ENCODE measurements at regions not wholly inside any gene's neighbourhood (a gene's known extent, or its start where the extent isn't known, plus 50 kb on each side); places are given as distances from the start of the nearest gene placed in this dataset.

GRCh38 chr7:131250331-131250730, 77.3 kb upstream of the MKLN1 start:
- no peak for DNase-seq (ENCODE audit: low read depth in 2 of 2)

GRCh38 chr7:131251371-131251770, 76.3 kb upstream of the MKLN1 start:
- no peak for DNase-seq (ENCODE audit: low read depth in 2 of 2)

DNA sequence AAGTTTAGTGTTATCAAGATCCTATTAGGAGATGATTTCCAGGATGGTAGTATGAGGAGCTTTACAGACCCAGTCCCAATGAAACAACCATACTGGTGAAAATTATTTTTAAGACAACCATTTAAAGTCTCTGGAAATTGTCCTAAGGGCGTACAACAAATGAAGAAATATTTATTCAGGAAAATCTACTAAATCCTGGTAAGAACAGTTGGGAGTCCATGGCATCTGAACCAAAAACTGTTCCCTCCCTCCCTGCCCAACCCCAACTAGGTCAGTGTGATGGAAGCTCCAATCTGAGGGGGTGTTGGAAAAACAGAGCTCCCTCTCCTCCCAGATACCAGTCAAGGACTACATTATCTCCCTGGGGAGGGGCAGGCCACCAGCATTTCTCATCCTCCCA, 74.7 kb upstream of the MKLN1 start:
- DNase-seq (ENCODE audit: low read depth in 2 of 2) = no peak

GRCh38 chr7:131254211-131254610, 73.5 kb upstream of the MKLN1 start:
- no peak for DNase-seq (ENCODE audit: low read depth in 2 of 2)

GRCh38 chr7:131255242-131255641, 72.4 kb upstream of the MKLN1 start:
- no peak for DNase-seq (ENCODE audit: low read depth in 2 of 2)

DNA sequence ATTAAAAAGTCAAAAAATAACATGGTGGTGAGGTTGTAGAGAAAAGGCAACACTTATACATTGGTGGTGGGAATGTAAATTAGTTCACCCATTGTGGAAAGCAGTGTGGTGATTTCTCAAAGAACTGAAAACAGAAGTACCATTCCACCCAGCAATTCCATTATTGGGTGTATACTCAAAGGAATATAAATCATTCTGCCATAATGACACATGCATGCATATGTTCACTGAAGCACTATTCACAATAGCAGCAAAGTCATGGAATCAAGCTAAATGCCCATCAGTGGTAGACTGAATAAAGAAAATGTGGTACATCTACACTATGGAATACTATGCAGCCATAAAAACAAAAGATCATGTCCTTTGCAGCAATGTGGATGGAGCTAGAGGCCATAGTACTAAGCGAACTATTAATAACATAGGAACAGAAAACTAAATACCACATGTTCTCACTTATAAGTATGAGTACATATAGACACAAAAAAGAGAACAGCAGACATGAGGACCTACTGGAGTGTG, 66.1 kb upstream of the MKLN1 start:
- DNase-seq (ENCODE audit: low read depth in 2 of 2) = no peak

DNA sequence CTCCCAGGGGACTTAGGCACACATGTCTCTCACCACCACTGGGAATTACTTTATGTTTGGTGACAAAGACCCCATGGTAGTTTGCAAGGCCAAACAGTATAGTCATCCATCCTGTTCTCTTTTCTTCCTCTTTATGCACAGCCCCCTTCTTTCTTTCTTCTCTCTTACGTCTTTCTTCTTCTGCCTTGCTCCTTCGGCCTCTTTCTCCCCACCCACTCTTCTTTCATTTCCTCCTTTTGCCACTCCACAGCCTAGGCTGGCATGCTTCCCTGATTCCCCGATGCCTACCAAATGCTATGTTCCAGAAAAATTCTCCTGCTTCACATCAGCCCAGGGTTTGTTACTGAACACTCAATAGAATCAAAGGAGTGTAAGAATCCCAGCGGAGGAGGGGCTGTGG, 62.4 kb upstream of the MKLN1 start:
- no peak for DNase-seq (ENCODE audit: low read depth in 2 of 2)

DNA sequence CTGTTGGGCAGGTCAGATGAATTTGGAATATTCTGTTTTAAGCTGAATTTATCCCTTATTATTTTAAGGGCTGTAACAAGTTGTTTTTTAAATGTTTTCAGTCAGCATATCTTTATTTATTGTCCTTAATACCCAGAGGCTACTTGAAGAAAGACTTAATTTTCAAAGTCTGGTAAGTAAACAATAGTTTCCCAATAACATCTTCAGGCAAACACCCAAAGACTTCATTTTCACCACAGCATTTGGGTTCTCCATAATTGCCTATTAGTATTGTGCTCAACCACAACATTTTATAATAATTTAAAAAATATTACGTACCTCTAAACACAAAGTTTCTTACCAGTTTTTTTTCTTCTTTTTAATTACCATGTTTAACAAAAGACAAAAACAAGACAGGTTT, 60.0 kb upstream of the MKLN1 start:
- DNase-seq (ENCODE audit: low read depth in 2 of 2) = no peak

- DNase-seq (ENCODE audit: low read depth in 2 of 2) = no peak
These were observed 58.8 kb upstream of the MKLN1 start for GRCh38 chr7:131268906-131269305.

DNA sequence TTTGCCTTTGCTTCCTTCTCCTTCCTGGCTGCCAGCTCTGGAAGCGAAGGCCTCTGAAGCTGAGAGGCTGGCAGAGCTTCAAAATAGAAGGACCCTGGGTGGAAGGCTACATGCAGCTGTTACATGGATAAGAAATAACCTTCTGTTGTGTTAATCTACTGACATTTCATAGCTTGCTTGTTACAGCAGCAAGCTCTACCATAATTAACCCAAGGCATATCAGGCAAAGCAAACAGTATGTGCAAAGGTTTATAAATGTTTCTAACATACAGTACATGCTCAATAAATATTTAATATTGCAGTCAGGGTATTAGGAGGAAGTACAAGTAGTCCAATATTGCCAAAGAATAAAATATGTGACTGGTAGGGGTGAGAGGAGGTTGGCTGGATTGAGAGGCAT, 55.6 kb upstream of the MKLN1 start:
- no peak for DNase-seq (ENCODE audit: low read depth in 2 of 2)

- DNase-seq (ENCODE audit: low read depth in 2 of 2) = no peak
These were observed 52.7 kb upstream of the MKLN1 start for GRCh38 chr7:131274986-131275385.

DNA sequence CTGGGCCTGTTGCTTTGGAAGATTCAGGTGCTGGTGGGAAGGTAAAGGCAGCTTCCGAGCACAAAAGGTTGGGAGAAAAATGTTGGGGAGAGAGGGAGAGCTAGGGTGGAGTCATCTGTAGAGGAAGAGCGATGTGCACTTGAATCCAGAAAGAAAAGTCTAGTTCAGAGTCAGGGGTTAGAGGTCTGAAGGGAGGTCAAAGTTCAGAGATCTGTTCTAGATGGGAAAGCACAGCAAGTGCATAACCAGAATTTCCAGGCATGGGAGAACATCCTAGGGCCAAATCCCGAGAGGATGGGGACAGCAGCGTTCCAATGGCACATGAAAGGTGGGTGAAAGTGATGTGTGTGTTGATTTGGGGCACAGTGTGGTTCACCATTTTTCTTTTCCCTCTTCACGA, 51.5 kb upstream of the MKLN1 start:
- DNase-seq (ENCODE audit: low read depth in 2 of 2) = no peak

DNA sequence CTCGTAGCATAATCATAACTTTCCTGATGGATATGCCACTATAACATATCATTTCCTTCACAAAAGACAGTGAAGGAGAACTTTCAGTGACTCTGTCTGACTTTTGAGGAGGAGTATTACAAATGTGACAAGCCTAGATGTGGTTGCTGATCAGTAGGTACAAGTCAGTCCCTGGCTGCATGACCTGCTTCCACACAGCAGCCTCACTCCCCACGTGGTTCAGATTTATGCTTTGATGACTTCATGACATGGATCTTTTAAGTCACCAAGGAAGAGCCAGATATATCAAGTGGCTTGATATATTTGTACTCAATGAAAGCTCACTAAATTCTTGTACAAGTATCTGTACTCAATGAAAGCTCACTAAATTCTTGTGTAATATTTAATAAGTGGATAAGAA, 50.9 kb upstream of the MKLN1 start:
- DNase-seq (ENCODE audit: low read depth in 2 of 2) = no peak
